Body of pancreas (tissue), 4 donors: ENCODE measurements at regions not wholly inside any gene's neighbourhood (a gene's known extent, or its start where the extent isn't known, plus 50 kb on each side); places are given as distances from the start of the nearest gene placed in this dataset.
A peak's percentile ranks its signal among the peaks of the same experiment; 100 is the strongest.

Experiments
- ATAC-seq: fragments of 150-250 bp; one replicate; pipeline ENCODE4 v1.9.1; 2016
- DNase-seq, 4 donors: peaks; one replicate each; pipeline ENCODE4 v3.0.0-alpha.2; 2019
- H3K27ac ChIP-seq, 4 donors: fragments of 200-600 bp; sonication (generic); 1 replicate in 3 of 4; 2 replicates in 1 of 4; pipeline versions ENCODE4 v1.5.1 to v1.6.1; 2016 to 2019; ENCODE audit warnings: mild to moderate bottlenecking in 1 of 4, mixed read lengths in 1 of 4, moderate library complexity in 1 of 4
- H3K27me3 ChIP-seq, 2 donors: fragments of 200-600 bp; sonication (generic); one replicate each; pipeline ENCODE4 v1.6.0; 2016; ENCODE audit warnings: mild to moderate bottlenecking in 1 of 2
- H3K36me3 ChIP-seq, 2 donors: fragments of 200-600 bp; sonication (generic); replicated peaks in 1 of 2; 2 replicates each; pipeline ENCODE4 v1.5.1; 2016; ENCODE audit warnings: low read depth in 2 of 2; ENCODE audit not compliant: insufficient read depth in 1 of 2
- H3K4me1 ChIP-seq: fragments of 200-600 bp; sonication (generic); one replicate; pipeline ENCODE4 v1.6.0; 2016
- H3K4me3 ChIP-seq, 2 donors: fragments of 200-600 bp; sonication (generic); 1 replicate in 1 of 2; 2 replicates in 1 of 2; pipeline ENCODE4 v1.5.1; 2016 to 2019
- H3K9me3 ChIP-seq, 3 donors: fragments of 200-600 bp; sonication (generic); 1 replicate in 2 of 3; 2 replicates in 1 of 3; pipeline ENCODE4 v1.5.1; 2016
- POLR2A ChIP-seq, 3 donors: fragments of 450-650 bp; IDR thresholded peaks; one replicate each; pipeline ENCODE4 v1.6.1; 2016; ENCODE audit warnings: antibody characterized with exemption in 3 of 3, mild to moderate bottlenecking in 2 of 3
- WGBS, 2 donors: methylation state at CpG; one replicate each; pipeline ENCODE4 v1.1.5; 2017; 5-methylcytosine and 5-hydroxymethylcytosine counted together
- intact Hi-C: fragments of 100-400 bp; cut with DNase I; formaldehyde crosslinking; loops from one replicate; pipeline ENCODE4 v1.15.1; 2023
- TF ChIP-seq, protein P1 (sequence below), 7 experiments: fragments of 450-650 bp in 4 of 7; fragments of 200-600 bp in 3 of 7; sonication (generic) in 3 of 7; IDR thresholded peaks; one replicate each; pipeline ENCODE4 v1.5.1; 2016 to 2019; ENCODE audit warnings: antibody characterized with exemption in 7 of 7

- Histone ChIP-seq H3K4me1 (no peaks in the 10 kb centered on the region), H3K36me3 (no peaks in the 10 kb centered on the region), H3K9me3 (no peaks in the 10 kb centered on the region), H3K27me3 (no peaks in the 10 kb centered on the region), H3K27ac (no peak overlapping the region), H3K4me3 (no peak overlapping the region)
- intact Hi-C loops: no loop called here
- DNase-seq (no peak), ATAC-seq (no peak)
- TF ChIP-seq, protein P1, sequence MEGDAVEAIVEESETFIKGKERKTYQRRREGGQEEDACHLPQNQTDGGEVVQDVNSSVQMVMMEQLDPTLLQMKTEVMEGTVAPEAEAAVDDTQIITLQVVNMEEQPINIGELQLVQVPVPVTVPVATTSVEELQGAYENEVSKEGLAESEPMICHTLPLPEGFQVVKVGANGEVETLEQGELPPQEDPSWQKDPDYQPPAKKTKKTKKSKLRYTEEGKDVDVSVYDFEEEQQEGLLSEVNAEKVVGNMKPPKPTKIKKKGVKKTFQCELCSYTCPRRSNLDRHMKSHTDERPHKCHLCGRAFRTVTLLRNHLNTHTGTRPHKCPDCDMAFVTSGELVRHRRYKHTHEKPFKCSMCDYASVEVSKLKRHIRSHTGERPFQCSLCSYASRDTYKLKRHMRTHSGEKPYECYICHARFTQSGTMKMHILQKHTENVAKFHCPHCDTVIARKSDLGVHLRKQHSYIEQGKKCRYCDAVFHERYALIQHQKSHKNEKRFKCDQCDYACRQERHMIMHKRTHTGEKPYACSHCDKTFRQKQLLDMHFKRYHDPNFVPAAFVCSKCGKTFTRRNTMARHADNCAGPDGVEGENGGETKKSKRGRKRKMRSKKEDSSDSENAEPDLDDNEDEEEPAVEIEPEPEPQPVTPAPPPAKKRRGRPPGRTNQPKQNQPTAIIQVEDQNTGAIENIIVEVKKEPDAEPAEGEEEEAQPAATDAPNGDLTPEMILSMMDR (IDR thresholded peaks at IDR 0.05): no peak
- no peak for TF ChIP-seq POLR2A (IDR thresholded peaks at IDR 0.05)
- 66 to 75% methylated on average over 2 of the region's 2 CpGs for WGBS, 2 donors
Observed at GRCh38 chr6:166075186-166075585, 92.5 kb downstream of the TBXT start.

DNA sequence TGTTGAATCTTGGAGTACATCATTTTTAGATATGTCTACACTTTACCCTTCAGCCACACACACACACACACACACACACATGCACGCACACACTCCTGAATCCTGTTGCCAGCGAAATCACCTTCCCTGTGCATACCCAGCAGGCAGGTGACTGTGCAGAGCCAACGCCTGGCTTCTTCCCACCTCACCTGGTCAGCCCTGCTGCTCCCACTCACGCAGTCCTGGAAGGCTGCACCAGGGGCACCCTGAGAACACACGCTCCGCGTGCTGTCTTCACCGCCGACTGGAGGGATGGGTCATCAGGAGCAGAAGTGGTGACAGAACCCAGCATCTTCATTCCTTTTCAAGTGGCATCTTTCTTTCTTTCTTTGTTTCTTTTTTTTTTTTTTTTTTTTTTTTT is 94.6 kb downstream of the TBXT start:
- no peak for DNase-seq
- TF ChIP-seq POLR2A (IDR thresholded peaks at IDR 0.05): no peak
- TF ChIP-seq, protein P1 (IDR thresholded peaks at IDR 0.05): no peak
- H3K9me3 ChIP-seq: no peaks in the 10 kb centered on the region
- no peaks in the 10 kb centered on the region for H3K36me3 ChIP-seq
- H3K27me3 ChIP-seq: no peaks in the 10 kb centered on the region
- WGBS, 2 donors: 67 to 86% methylated on average over 9 of the region's 9 CpGs
- no peak overlapping the region for H3K4me3 ChIP-seq
- ATAC-seq: no peak
- H3K27ac ChIP-seq: no peak overlapping the region
- intact Hi-C loops: no loop called here
- H3K4me1 ChIP-seq: no peaks in the 10 kb centered on the region

DNA sequence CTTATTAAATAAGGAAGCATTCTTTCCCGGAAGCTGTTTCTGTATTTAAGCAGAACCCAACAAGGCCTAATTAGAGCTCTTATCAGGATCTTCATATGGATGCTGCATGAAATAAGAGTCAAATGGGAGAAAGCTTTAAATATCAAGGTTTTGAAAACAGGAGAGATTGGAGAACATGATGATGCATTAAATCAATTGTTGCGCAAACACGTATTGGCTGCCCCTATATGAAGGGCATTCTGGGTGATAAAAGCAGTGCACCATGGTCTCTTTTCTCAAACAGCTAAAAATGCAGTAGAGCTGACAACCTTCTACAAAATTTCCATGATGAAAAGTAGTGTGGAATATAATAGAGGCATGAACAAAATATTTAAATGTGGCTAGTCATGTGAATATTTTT is 98.9 kb downstream of the TBXT start:
- TF ChIP-seq, protein P1 (IDR thresholded peaks at IDR 0.05): no peak
- no peak for TF ChIP-seq POLR2A (IDR thresholded peaks at IDR 0.05)
- DNase-seq (no peak), ATAC-seq (no peak)
- no peaks in the 10 kb centered on the region for H3K9me3 ChIP-seq
- no peaks in the 10 kb centered on the region for H3K27me3 ChIP-seq
- no peaks in the 10 kb centered on the region for H3K36me3 ChIP-seq
- H3K4me1 ChIP-seq: no peaks in the 10 kb centered on the region
- no peak overlapping the region for H3K4me3 ChIP-seq
- WGBS, 2 donors: 73 to 77% methylated on average over 3 of the region's 3 CpGs
- intact Hi-C loops: no loop called here
- no peak overlapping the region for H3K27ac ChIP-seq

DNA sequence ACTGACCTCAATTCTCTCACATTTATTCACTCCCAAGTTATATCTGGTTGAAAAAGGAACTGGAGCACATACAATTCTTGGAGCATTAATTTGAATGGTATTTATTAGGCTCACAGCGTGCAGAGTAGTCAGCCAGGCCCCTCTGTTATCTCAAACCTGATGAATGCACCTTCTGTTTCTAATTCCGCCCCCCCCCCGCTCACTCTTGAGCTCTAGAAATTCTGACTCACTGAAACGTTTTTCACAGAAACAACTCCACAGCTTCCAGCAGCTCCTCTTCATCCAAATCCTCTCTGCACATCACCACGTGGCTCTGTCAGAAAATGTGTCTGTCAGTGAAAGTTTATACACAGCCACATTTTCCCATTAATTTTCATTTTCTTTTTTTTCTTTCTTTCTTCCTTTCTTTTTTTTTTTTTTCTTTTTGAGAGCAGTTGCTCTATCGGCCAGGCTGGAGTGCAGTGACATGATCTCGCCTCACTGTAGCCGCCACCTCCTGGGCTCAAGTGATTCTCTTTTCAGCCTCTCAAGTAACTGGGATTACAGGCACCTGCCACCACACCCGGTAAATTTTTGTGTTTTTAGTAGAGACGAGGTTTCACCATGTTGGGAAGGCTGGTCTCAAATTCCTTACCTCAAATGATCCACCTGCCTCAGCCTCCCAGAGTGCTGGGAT is 109.4 kb downstream of the TBXT start:
- DNase-seq (peak; percentile 50 to 66 (median 58)), ATAC-seq (peak; percentile 94)
- TF ChIP-seq, protein P1 (IDR thresholded peaks at IDR 0.05): peak in 1 of 7 experiments; percentile 20
- TF ChIP-seq POLR2A (IDR thresholded peaks at IDR 0.05): no peak
- Histone ChIP-seq H3K36me3 (no peaks in the 10 kb centered on the region), H3K4me3 (no peak overlapping the region), H3K4me1 (no peaks in the 10 kb centered on the region), H3K27ac (peak overlapping the region in 3 of 4 donors; percentile 39 to 75 (median 69)), H3K27me3 (no peaks in the 10 kb centered on the region), H3K9me3 (no peaks in the 10 kb centered on the region)
- intact Hi-C loops: no loop called here
- WGBS, 2 donors: 22 to 32% methylated on average over 10 of the region's 10 CpGs

GRCh38 chr6:166057431-166057830 is 110.2 kb downstream of the TBXT start:
- DNase-seq: no peak
- TF ChIP-seq, protein P1 (IDR thresholded peaks at IDR 0.05): no peak
- no peak for TF ChIP-seq POLR2A (IDR thresholded peaks at IDR 0.05)
- WGBS, 2 donors: 40% methylated on average over 2 of the region's 2 CpGs
- Histone ChIP-seq H3K27me3 (no peaks in the 10 kb centered on the region), H3K4me1 (no peaks in the 10 kb centered on the region), H3K36me3 (no peaks in the 10 kb centered on the region), H3K4me3 (no peak overlapping the region), H3K27ac (peak overlapping the region in 3 of 4 donors; percentile 39 to 75 (median 69)), H3K9me3 (no peaks in the 10 kb centered on the region)
- no peak for ATAC-seq
- intact Hi-C loops: no loop called here
